Islet precursor cell (in vitro differentiated cells): ENCODE measurements at regions not wholly inside any gene's neighbourhood (a gene's known extent, or its start where the extent isn't known, plus 50 kb on each side); places are given as distances from the start of the nearest gene placed in this dataset.

Source experiments
- DNase-seq: peaks from one replicate; pipeline ENCODE4 v3.0.0-alpha.2; 2018

- peak; percentile 74 for DNase-seq
Observed at GRCh38 chr11:13874597-13874996, 87.9 kb upstream of the SPON1 start.

- peak; percentile 96 for DNase-seq
Observed at GRCh38 chr11:13875643-13876042, 86.9 kb upstream of the SPON1 start.

- peak; percentile 42 for DNase-seq
Observed at GRCh38 chr11:13876423-13876822, 86.1 kb upstream of the SPON1 start.

GRCh38 chr11:13878077-13878476 lies 84.4 kb upstream of the SPON1 start:
- peak; percentile 4 for DNase-seq

- DNase-seq = no peak
Observed at GRCh38 chr11:13880634-13881033, 81.9 kb upstream of the SPON1 start.

- no peak for DNase-seq
Observed at GRCh38 chr11:13881226-13881905, 81.2 kb upstream of the SPON1 start.

- no peak for DNase-seq
Observed at GRCh38 chr11:13883042-13883441, 79.5 kb upstream of the SPON1 start.

- no peak for DNase-seq
Observed at GRCh38 chr11:13883589-13883988, 78.9 kb upstream of the SPON1 start.

- DNase-seq = no peak
Observed at GRCh38 chr11:13884158-13884799, 78.2 kb upstream of the SPON1 start.

- no peak for DNase-seq
Observed at GRCh38 chr11:13885083-13885482, 77.4 kb upstream of the SPON1 start.

GRCh38 chr11:13889552-13890249 lies 72.8 kb upstream of the SPON1 start:
- DNase-seq = no peak

GRCh38 chr11:13891911-13892310 lies 70.6 kb upstream of the SPON1 start:
- DNase-seq = no peak

- DNase-seq = no peak
Observed at GRCh38 chr11:13896175-13896980, 66.1 kb upstream of the SPON1 start.

GRCh38 chr11:13896981-13897353 lies 65.6 kb upstream of the SPON1 start:
- no peak for DNase-seq

- DNase-seq = no peak
Observed at GRCh38 chr11:13897646-13898276, 64.8 kb upstream of the SPON1 start.

GRCh38 chr11:13899603-13900002 lies 62.9 kb upstream of the SPON1 start:
- DNase-seq = no peak

- DNase-seq = no peak
Observed at GRCh38 chr11:13902523-13902922, 60.0 kb upstream of the SPON1 start.

- no peak for DNase-seq
Observed at GRCh38 chr11:13905137-13905781, 57.3 kb upstream of the SPON1 start.

GRCh38 chr11:13907678-13908077 lies 54.8 kb upstream of the SPON1 start:
- no peak for DNase-seq

GRCh38 chr11:13908535-13908934 lies 54.0 kb upstream of the SPON1 start:
- DNase-seq = no peak
